WTC11 (cell line): ENCODE measurements at regions not wholly inside any gene's neighbourhood (a gene's known extent, or its start where the extent isn't known, plus 50 kb on each side); places are given as distances from the start of the nearest gene placed in this dataset.

Source experiments
- ATAC-seq: fragments of 200-7000 bp; cut with Tn5 transposase; 2 replicates; pipeline ENCODE4 v1.10.0; 2021; ENCODE audit warnings: mild to moderate bottlenecking, moderate library complexity
- CTCF ChIA-PET: fragments of 300-600 bp; sonication (Branson Sonifier 250); formaldehyde crosslinking; loops from one replicate; lab custom pipeline; 2021; ENCODE audit warnings: antibody characterized with exemption; lab: Charles Lee
- POLR2A ChIA-PET: fragments of 350-600 bp; sonication (Branson Sonifier 250); formaldehyde crosslinking; loops from one replicate; lab custom pipeline; 2021; ENCODE audit warnings: antibody characterized with exemption; lab: Charles Lee
- DNase-seq: peaks from one replicate; pipeline ENCODE4 v3.0.0; 2021; ENCODE audit warnings: low spot score
- H3K27ac Mint-ChIP-seq: 2 replicates; pipeline ENCODE4 v1.8.0; 2021; ENCODE audit warnings: mixed read lengths
- H3K27me3 Mint-ChIP-seq: 2 replicates; pipeline ENCODE4 v1.8.0; 2021; ENCODE audit warnings: low read depth, mild to moderate bottlenecking, moderate library complexity, mixed read lengths
- H3K36me3 Mint-ChIP-seq: 2 replicates; pipeline ENCODE4 v1.8.0; 2021; ENCODE audit warnings: mixed read lengths
- H3K4me1 Mint-ChIP-seq: 2 replicates; pipeline ENCODE4 v1.8.0; 2022; ENCODE audit warnings: mixed read lengths
- H3K4me3 Mint-ChIP-seq: 2 replicates; pipeline ENCODE4 v1.8.0; 2021; ENCODE audit warnings: mild to moderate bottlenecking, moderate library complexity, mixed read lengths
- H3K9me3 Mint-ChIP-seq: 2 replicates; pipeline ENCODE4 v1.8.0; 2021; ENCODE audit warnings: mixed read lengths
- AFF4 ChIP-seq: sonication (generic); formaldehyde crosslinking; IDR thresholded peaks from 2 replicates; pipeline ENCODE4 v1.8.1; 2023; ENCODE audit warnings: mild to moderate bottlenecking, missing genetic modification reagents, borderline replicate concordance
- ARID4B ChIP-seq: sonication (generic); formaldehyde crosslinking; IDR thresholded peaks from 2 replicates; pipeline ENCODE4 v1.8.0; 2023; ENCODE audit warnings: missing genetic modification reagents, mild to moderate bottlenecking, borderline replicate concordance
- ATF2 ChIP-seq: sonication (generic); formaldehyde crosslinking; IDR thresholded peaks from 2 replicates; pipeline ENCODE4 v1.8.1; 2022; ENCODE audit warnings: low read depth, missing genetic modification reagents, borderline replicate concordance
- CTCF ChIP-seq: fragments of 200-600 bp; IDR thresholded peaks from 2 replicates; pipeline ENCODE4 v1.8.0; 2022; ENCODE audit warnings: antibody characterized with exemption
- E2F4 ChIP-seq: sonication (generic); formaldehyde crosslinking; IDR thresholded peaks from 2 replicates; pipeline ENCODE4 v1.8.1; 2022; ENCODE audit warnings: low read depth, mild to moderate bottlenecking, moderate library complexity, missing genetic modification reagents, borderline replicate concordance
- FOXJ3 ChIP-seq: sonication (generic); formaldehyde crosslinking; IDR thresholded peaks from 2 replicates; pipeline ENCODE4 v1.9.0; 2021; ENCODE audit warnings: missing genetic modification reagents, mild to moderate bottlenecking, borderline replicate concordance
- FOXK1 ChIP-seq: sonication (generic); formaldehyde crosslinking; IDR thresholded peaks from 2 replicates; pipeline ENCODE4 v1.8.0; 2022; ENCODE audit warnings: mild to moderate bottlenecking, moderate library complexity, missing genetic modification reagents
- GRHL2 ChIP-seq: fragments of 250-450 bp; sonication (Bioruptor Pico); IDR thresholded peaks from 2 replicates; pipeline ENCODE4 v1.8.0; 2022; ENCODE audit warnings: mild to moderate bottlenecking, moderate library complexity; ENCODE audit not compliant: insufficient replicate concordance, severe bottlenecking
- JAZF1 ChIP-seq: fragments of 250-450 bp; sonication (Bioruptor Pico); IDR thresholded peaks from 2 replicates; pipeline ENCODE4 v1.9.0; 2021; ENCODE audit warnings: moderate library complexity, mild to moderate bottlenecking, inconsistent platforms
- MAX ChIP-seq: sonication (generic); formaldehyde crosslinking; IDR thresholded peaks from 2 replicates; pipeline ENCODE4 v1.8.0; 2022; ENCODE audit warnings: mild to moderate bottlenecking, missing genetic modification reagents
- NFATC4 ChIP-seq: fragments of 250-450 bp; sonication (Bioruptor Pico); IDR thresholded peaks from 2 replicates; pipeline ENCODE4 v1.9.0; 2021; ENCODE audit warnings: mild to moderate bottlenecking
- STAT6 ChIP-seq: sonication (generic); formaldehyde crosslinking; conservative IDR thresholded peaks from 2 replicates; pipeline ENCODE4 v1.8.1; 2023; ENCODE audit warnings: mild to moderate bottlenecking, low read depth, missing genetic modification reagents, moderate library complexity
- TEAD4 ChIP-seq: sonication (generic); formaldehyde crosslinking; IDR thresholded peaks from 2 replicates; pipeline ENCODE4 v1.8.0; 2022; ENCODE audit warnings: mild to moderate bottlenecking, missing genetic modification reagents
- USF2 ChIP-seq: sonication (generic); formaldehyde crosslinking; IDR thresholded peaks from 2 replicates; pipeline ENCODE4 v1.8.1; 2023; ENCODE audit warnings: mild to moderate bottlenecking, missing genetic modification reagents, moderate library complexity
- ZNF416 ChIP-seq: fragments of 250-450 bp; sonication (Bioruptor Pico); IDR thresholded peaks from 2 replicates; pipeline ENCODE4 v1.9.0; 2021; ENCODE audit warnings: mild to moderate bottlenecking, inconsistent platforms

- TF ChIP-seq JAZF1 (CRISPR knock-in tag) (no peak), E2F4 (CRISPR knock-in tag) (no peak)
- TF ChIP-seq, all 79 proteins: peak for 0
- Mint-ChIP-seq H3K27ac (no peak overlapping the region), H3K4me3 (no peak overlapping the region), H3K27me3 (no peaks in the 10 kb centered on the region), H3K4me1 (no peaks in the 10 kb centered on the region), H3K9me3 (no peaks in the 10 kb centered on the region), H3K36me3 (no peaks in the 10 kb centered on the region)
- no peak for DNase-seq
- POLR2A ChIA-PET, result no interaction called here
- ATAC-seq, result no peak
- CTCF ChIA-PET, result no interaction called here
These were observed 150.6 kb upstream of the IL12B start for GRCh38 chr5:159480849-159481248.

GRCh38 chr5:159481751-159482150 lies 151.5 kb upstream of the IL12B start:
- Mint-ChIP-seq H3K9me3 (no peaks in the 10 kb centered on the region), H3K27me3 (no peaks in the 10 kb centered on the region), H3K4me1 (no peaks in the 10 kb centered on the region), H3K27ac (no peak overlapping the region), H3K4me3 (no peak overlapping the region), H3K36me3 (no peaks in the 10 kb centered on the region)
- no peak for ATAC-seq
- no peak for DNase-seq
- CTCF ChIA-PET, result interaction anchor here (0.5 kb wide), 1 partner anchor 34 kb away, joined by 4 read pairs; no protein-coding TSS in a partner anchor
- TF ChIP-seq ATF2 (CRISPR knock-in tag) (no peak), ZNF416 (CRISPR knock-in tag) (no peak), GRHL2 (no peak), TEAD4 (CRISPR knock-in tag) (no peak), CTCF (no peak), FOXJ3 (no peak), AFF4 (CRISPR knock-in tag) (no peak), USF2 (CRISPR knock-in tag) (no peak)
- POLR2A ChIA-PET, result no interaction called here

- H3K9me3 Mint-ChIP-seq, result no peaks in the 10 kb centered on the region
- no peak for DNase-seq
- POLR2A ChIA-PET, result no interaction called here
- no peaks in the 10 kb centered on the region for H3K4me1 Mint-ChIP-seq
- CTCF ChIA-PET, result no interaction called here
- H3K27me3 Mint-ChIP-seq, result no peaks in the 10 kb centered on the region
- H3K36me3 Mint-ChIP-seq, result no peaks in the 10 kb centered on the region
- H3K27ac Mint-ChIP-seq, result no peak overlapping the region
- ATAC-seq, result no peak
- H3K4me3 Mint-ChIP-seq, result no peak overlapping the region
- TF ChIP-seq ARID4B (CRISPR knock-in tag) (no peak), TEAD4 (CRISPR knock-in tag) (no peak), MAX (no peak), FOXK1 (no peak), NFATC4 (CRISPR knock-in tag) (no peak), STAT6 (CRISPR knock-in tag) (no peak)
These were observed 156.5 kb upstream of the IL12B start for GRCh38 chr5:159486836-159487235.
